Stimulated activated CD4-positive, alpha-beta T cell treated with anti-CD3 and anti-CD28 coated beads, Interleukin-2, amount 100 ng/mL, for 48 hours (primary cell): ENCODE measurements at regions not wholly inside any gene's neighbourhood (a gene's known extent, or its start where the extent isn't known, plus 50 kb on each side); places are given as distances from the start of the nearest gene placed in this dataset.

Experiments used
- DNase-seq, 2 donors: peaks; one replicate each; pipeline ENCODE4 v3.0.0-alpha.2; 2020

DNA sequence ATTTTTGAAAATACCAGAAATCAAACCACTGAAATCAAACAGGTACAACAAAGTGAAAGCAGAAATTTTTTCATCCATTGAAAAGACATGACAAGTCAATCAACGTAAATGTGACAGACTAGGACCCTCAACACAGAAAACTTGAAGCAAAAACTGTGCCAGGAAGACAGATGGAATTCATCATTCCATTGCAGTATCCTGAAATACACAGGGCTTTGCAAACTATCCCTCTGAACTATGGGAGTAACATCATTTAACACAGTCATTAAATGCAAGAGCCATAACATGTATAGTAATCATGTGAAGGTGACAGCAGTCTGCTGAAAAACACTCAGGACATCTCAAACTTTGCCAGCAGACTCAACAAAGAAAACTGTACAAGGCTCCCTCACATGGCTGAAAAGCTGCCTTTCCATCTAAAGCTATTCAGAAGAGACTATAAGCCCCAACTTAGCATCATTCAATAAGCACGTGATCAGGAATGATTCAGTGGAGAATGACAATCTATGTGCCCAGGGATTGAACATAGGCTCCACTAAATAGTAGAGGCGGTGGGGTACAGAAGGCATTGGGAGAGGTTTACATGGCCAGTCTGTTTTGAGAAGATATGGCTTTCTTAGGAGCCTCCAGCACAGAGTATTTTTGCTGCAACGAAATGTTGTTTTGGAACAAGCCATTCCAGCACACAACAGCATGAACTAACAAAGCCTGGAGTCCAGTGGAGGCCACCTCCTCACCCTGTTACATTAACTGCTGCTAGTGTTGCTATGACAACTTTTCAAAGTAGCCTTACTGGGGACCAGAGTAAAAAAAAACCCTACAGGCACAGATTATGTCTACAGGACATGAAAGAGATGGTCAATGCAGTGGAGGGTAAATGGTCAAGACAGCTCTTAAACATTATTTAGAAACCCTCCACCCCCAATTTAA is 274.5 kb upstream of the NOCT start:
- DNase-seq: no peak

- DNase-seq: no peak
Observed at GRCh38 chr4:138736362-138736761, 279.2 kb upstream of the NOCT start.

GRCh38 chr4:138734746-138735145 is 280.8 kb upstream of the NOCT start:
- no peak for DNase-seq

GRCh38 chr4:138728566-138728965 is 287.0 kb upstream of the NOCT start:
- DNase-seq: no peak

- no peak for DNase-seq
Observed at GRCh38 chr4:138727731-138728130, 287.9 kb upstream of the NOCT start.

GRCh38 chr4:138724530-138724929 is 291.1 kb upstream of the NOCT start:
- no peak for DNase-seq

- no peak for DNase-seq
Observed at GRCh38 chr4:138716559-138717335, 298.8 kb upstream of the NOCT start.

- no peak for DNase-seq
Observed at GRCh38 chr4:138710297-138710696, 305.3 kb upstream of the NOCT start.

DNA sequence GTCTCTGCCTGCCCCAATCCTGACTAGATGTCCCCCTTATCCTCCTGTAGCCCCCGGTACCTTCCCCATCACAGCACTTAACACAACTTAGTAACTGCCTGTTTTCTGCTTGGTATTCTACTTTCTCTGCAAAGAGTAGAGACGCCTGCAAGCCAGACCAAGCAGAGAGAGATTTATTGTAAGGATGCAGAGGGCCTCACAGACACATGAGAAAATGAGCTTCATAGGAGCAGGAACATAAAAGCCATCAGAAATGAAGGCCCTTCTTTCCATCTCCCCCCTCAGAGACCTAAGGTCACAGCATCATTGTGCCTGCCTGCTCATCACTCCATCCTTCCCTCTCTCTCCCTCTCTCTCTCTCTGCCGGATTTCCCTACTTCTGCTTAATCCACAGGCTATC is 305.7 kb upstream of the NOCT start:
- no peak for DNase-seq

- DNase-seq: no peak
Observed at GRCh38 chr4:138707746-138708677, 307.6 kb upstream of the NOCT start.

GRCh38 chr4:138706201-138706600 is 309.4 kb upstream of the NOCT start:
- DNase-seq: no peak

DNA sequence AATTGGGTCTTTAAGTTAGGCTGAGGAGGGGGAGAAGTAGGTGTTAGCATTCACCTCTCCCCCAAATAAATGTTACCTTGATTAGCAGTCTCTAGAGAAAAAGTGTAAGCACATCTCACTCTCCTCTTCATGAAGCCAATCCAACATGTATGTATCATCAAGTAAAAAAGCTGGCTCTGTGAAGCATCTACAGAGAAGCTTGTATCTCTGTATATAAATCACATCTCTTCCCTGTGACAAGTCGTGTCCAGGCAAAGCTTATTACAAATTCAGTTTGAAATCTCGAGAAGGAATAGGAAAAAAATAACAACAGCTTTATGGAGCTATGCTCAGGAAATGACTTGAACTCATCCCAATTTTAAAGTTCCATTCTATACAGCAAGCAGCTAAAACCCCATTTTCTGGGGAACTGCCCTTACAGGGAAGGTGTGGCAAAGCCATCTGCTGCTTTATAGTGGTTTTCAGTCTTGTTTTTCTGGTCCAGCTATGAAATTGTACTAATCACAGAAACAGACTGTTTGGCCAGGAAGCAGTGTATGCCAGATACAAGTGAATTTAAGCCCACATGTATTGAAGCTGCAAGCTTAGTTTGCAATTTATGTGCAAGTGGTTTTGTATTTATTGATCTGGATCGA is 313.3 kb upstream of the NOCT start:
- DNase-seq: no peak

- no peak for DNase-seq
Observed at GRCh38 chr4:138698641-138699040, 316.9 kb upstream of the NOCT start.

DNA sequence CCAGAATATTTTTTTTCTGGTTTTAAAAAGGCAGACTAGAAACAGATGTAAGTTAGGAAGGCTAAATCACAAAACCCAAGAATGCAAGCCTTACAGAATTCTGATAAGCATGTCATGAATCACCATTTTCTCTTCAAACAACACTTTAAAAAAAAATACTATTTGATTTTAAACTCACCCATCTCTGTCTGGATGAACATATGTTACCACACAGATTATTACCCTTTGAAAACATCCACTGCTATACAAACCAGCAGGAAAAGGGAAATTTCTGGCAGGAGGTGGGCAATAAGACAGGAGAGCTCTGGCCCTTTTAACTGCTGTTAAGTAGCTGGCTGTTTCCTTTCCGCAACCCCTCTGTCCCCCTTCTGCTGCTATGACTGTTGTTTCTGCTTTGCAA is 317.7 kb upstream of the NOCT start:
- DNase-seq: no peak

DNA sequence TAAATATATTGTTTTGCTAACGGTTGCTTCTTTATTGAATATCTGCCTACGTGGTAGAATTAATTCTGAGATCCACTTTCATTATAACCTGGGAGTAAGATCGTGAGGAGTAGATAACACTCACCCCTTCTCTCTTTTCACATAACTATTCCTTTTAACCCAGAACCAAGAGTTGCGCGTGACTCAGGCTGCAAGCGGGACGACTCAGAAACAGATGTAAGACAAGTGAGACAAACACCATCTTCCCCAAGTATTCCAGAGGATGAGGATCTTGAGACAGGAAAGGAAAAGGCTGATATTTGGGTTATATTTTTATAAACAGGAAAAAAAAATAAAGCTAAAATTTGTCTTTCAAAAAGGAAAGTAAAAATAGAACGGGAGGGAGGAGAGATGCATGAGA is 318.8 kb upstream of the NOCT start:
- DNase-seq: no peak

GRCh38 chr4:138696058-138696457 is 319.5 kb upstream of the NOCT start:
- DNase-seq: no peak

DNA sequence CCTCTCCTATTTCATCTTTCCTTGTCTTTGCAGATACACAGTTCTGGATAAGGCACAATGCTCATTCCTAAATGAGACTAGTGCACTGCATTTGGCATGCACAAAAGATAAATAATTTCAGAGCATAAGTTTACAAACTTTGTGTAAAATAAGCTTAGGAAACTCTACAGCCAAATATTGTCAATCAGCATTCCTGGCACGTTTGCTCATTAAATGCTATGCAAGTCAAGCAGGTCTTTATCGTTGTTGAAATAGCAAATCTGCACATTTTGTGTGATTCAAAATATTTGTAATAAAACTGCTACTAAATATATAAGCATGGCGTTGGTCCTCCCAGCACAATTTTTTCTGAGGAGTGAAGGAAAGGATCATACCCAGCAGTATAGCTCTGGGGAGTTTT is 322.1 kb upstream of the NOCT start:
- no peak for DNase-seq

DNA sequence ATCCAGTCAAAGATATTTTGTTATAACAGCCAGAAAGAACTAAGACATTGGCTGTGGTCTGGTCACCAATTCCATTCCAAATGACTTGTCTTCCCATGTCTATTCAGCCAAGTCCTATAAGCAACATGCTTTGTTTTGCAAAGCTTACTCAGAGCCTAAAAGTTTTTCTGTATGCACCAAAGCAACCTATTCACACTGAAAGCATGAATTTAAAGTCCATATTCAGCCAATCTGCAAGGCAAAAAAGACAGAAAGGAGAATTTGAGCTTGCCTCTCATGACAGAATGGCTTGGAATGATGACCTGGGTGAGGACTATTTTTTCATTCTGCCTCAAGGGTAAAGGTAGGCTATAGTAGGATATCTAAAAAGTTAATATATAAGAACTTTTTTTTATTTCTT is 323.2 kb upstream of the NOCT start:
- no peak for DNase-seq

GRCh38 chr4:138689593-138689992 is 326.0 kb upstream of the NOCT start:
- DNase-seq: no peak

GRCh38 chr4:138689187-138689586 is 326.4 kb upstream of the NOCT start:
- DNase-seq: no peak

DNA sequence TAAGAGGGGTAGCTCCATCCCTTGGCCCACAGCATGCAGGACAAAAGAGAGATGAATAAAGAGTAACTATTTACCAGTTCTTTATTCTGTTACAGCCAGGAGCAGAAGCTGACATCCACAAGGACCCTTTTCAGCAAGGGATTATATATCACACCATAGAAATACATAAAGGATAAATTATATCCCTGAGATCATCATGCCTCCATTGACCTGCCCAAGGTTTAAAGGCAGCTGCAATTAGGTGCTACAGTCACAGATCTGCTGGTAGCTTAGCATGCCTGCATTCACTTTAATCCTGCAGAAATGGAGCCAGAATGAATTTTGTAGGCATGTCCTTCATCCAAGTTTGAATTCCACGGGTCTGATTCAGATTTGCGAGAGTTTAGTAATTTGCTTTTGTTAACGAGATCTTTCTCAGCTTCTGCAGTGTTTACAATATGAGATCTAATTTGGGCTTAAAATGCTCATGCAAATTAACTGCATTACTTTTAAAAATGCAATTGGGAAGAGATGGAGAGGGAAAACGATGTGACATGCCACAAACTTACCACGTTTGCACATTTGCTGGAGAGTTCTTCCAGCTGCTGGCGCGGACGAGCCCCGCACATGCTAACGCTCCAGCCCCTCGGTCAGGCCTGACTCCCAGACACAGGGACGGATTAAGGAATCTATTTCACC is 327.0 kb upstream of the NOCT start:
- no peak for DNase-seq
